ENCODE measurements at regions not wholly inside any gene's neighbourhood (a gene's known extent, or its start where the extent isn't known, plus 50 kb on each side); places are given as distances from the start of the nearest gene placed in this dataset.

GRCh38 chr6:87929843-87930288, 117.8 kb upstream of the SPACA1 start (continued):
- TF ChIP-seq ZNF580 (CRISPR knock-in tag; IDR thresholded peaks at IDR 0.05; ENCODE audit: borderline replicate concordance, low read depth) = 0 out of 2 replicates have a peak, but pooled peaks have one; percentile 38
- TF ChIP-seq, protein P1, sequence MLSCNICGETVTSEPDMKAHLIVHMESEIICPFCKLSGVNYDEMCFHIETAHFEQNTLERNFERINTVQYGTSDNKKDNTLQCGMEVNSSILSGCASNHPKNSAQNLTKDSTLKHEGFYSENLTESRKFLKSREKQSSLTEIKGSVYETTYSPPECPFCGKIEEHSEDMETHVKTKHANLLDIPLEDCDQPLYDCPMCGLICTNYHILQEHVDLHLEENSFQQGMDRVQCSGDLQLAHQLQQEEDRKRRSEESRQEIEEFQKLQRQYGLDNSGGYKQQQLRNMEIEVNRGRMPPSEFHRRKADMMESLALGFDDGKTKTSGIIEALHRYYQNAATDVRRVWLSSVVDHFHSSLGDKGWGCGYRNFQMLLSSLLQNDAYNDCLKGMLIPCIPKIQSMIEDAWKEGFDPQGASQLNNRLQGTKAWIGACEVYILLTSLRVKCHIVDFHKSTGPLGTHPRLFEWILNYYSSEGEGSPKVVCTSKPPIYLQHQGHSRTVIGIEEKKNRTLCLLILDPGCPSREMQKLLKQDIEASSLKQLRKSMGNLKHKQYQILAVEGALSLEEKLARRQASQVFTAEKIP (CRISPR knock-in tag; IDR thresholded peaks at IDR 0.05; ENCODE audit: borderline replicate concordance) = no peak
- peak; percentile 45; the same call in 1 of the 2 replicates for TF ChIP-seq ZNF205 (CRISPR knock-in tag; IDR thresholded peaks at IDR 0.05)
- peak; percentile 79 for TF ChIP-seq SALL1 (CRISPR knock-in tag; IDR thresholded peaks at IDR 0.05)
- TF ChIP-seq GTF2F1 (IDR thresholded peaks at IDR 0.05; ENCODE audit: low read length) = no peak
- no peak for TF ChIP-seq ETV6 (CRISPR knock-in tag; conservative IDR thresholded peaks at IDR 0.05)
- TF ChIP-seq ZNF547 (CRISPR knock-in tag; IDR thresholded peaks at IDR 0.05) = 0 out of 2 replicates have a peak, but pooled peaks have one; percentile 25
- TF ChIP-seq ZNF703 (CRISPR knock-in tag; IDR thresholded peaks at IDR 0.05; ENCODE audit: borderline replicate concordance) = no peak
- no peak for TF ChIP-seq ZNF143 (CRISPR knock-in tag; IDR thresholded peaks at IDR 0.05)
- TF ChIP-seq STAG1 (CRISPR knock-in tag; IDR thresholded peaks at IDR 0.05) = peak; percentile 94
- TF ChIP-seq TEAD3 (CRISPR knock-in tag; optimal IDR thresholded peaks at IDR 0.05; ENCODE audit: borderline replicate concordance) = peak; percentile 63
- TF ChIP-seq, protein P2, sequence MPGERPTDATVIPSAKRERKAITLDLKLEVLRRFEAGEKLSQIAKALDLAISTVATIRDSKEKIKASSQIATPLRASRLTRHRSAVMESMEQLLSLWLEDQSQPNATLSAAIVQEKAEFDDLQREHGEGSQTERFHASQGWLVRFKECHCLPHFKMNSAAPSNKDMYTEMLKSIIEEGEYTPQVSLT (CRISPR knock-in tag; IDR thresholded peaks at IDR 0.05; ENCODE audit: borderline replicate concordance, low read depth) = no peak
- TF ChIP-seq ZNF282 (IDR thresholded peaks at IDR 0.05; ENCODE audit: partially characterized antibody) = no peak
- TF ChIP-seq HOMEZ (CRISPR knock-in tag; IDR thresholded peaks at IDR 0.05; ENCODE audit: low read depth) = 0 out of 2 replicates have a peak, but pooled peaks have one; percentile 43
- TF ChIP-seq ZNF713 (CRISPR knock-in tag; IDR thresholded peaks at IDR 0.05) = no peak
- 0 out of 2 replicates have a peak, but pooled peaks have one; percentile 24 for TF ChIP-seq TAF1 (CRISPR knock-in tag; IDR thresholded peaks at IDR 0.05)
- TF ChIP-seq, protein P3, sequence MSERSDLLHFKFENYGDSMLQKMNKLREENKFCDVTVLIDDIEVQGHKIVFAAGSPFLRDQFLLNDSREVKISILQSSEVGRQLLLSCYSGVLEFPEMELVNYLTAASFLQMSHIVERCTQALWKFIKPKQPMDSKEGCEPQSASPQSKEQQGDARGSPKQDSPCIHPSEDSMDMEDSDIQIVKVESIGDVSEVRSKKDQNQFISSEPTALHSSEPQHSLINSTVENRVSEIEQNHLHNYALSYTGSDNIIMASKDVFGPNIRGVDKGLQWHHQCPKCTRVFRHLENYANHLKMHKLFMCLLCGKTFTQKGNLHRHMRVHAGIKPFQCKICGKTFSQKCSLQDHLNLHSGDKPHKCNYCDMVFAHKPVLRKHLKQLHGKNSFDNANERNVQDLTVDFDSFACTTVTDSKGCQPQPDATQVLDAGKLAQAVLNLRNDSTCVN (CRISPR knock-in tag; IDR thresholded peaks at IDR 0.05; ENCODE audit: borderline replicate concordance) = peak; percentile 69; the same call in 1 of the 2 replicates
- TF ChIP-seq RAD21 (CRISPR knock-in tag; IDR thresholded peaks at IDR 0.05) = peak; percentile 82
- no peak for TF ChIP-seq EED (CRISPR knock-in tag; IDR thresholded peaks at IDR 0.05)
- no peak for TF ChIP-seq ZNF33A (CRISPR knock-in tag; IDR thresholded peaks at IDR 0.05; ENCODE audit: borderline replicate concordance)
- TF ChIP-seq FOXA1 (IDR thresholded peaks at IDR 0.05) = no peak
- TF ChIP-seq FOXA1 (CRISPR knock-in tag; IDR thresholded peaks at IDR 0.05) = 0 out of 2 replicates have a peak, but pooled peaks have one; percentile 17
- TF ChIP-seq, protein P4, sequence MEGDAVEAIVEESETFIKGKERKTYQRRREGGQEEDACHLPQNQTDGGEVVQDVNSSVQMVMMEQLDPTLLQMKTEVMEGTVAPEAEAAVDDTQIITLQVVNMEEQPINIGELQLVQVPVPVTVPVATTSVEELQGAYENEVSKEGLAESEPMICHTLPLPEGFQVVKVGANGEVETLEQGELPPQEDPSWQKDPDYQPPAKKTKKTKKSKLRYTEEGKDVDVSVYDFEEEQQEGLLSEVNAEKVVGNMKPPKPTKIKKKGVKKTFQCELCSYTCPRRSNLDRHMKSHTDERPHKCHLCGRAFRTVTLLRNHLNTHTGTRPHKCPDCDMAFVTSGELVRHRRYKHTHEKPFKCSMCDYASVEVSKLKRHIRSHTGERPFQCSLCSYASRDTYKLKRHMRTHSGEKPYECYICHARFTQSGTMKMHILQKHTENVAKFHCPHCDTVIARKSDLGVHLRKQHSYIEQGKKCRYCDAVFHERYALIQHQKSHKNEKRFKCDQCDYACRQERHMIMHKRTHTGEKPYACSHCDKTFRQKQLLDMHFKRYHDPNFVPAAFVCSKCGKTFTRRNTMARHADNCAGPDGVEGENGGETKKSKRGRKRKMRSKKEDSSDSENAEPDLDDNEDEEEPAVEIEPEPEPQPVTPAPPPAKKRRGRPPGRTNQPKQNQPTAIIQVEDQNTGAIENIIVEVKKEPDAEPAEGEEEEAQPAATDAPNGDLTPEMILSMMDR (CRISPR knock-in tag; IDR thresholded peaks at IDR 0.05) = peak; percentile 97
- 0 out of 2 replicates have a peak, but pooled peaks have one; percentile 55 for TF ChIP-seq MXD4 (CRISPR knock-in tag; IDR thresholded peaks at IDR 0.05)
- TF ChIP-seq, protein P5, sequence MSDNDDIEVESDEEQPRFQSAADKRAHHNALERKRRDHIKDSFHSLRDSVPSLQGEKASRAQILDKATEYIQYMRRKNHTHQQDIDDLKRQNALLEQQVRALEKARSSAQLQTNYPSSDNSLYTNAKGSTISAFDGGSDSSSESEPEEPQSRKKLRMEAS (IDR thresholded peaks at IDR 0.05) = peak; percentile 55; the same call in 1 of the 2 replicates
